HepG2 (cell line): ENCODE measurements at regions not wholly inside any gene's neighbourhood (a gene's known extent, or its start where the extent isn't known, plus 50 kb on each side); places are given as distances from the start of the nearest gene placed in this dataset.

Source experiments
- ATAC-seq: fragments of 200-7000 bp; cut with Tn5 transposase; 3 replicates; pipeline ENCODE4 v1.9.1; 2020; ENCODE audit warnings: mild to moderate bottlenecking, moderate library complexity
- BruUV-seq: library from RNA; stranded (reverse); fragments of 400-500 nt; replicated peaks from 2 replicates; lab custom pipeline; 2021; lab: Mats Ljungman, UMichigan
- CTCF ChIA-PET: fragments of 300-600 bp; formaldehyde crosslinking; extraction: SDS; loops from one replicate; lab custom pipeline; 2021; ENCODE audit warnings: low total read pairs, inconsistent platforms, low intra/inter-chr PET ratio; lab: Yijun Ruan, JAX
- POLR2A ChIA-PET: fragments of 350-600 bp; sonication (Branson Sonifier 250); formaldehyde crosslinking; loops from one replicate; lab custom pipeline; 2020; ENCODE audit warnings: antibody characterized with exemption, inconsistent platforms; lab: Yijun Ruan, JAX
- DNase-seq: peaks from one replicate; pipeline ENCODE4 v3.0.0-alpha.2; 2015; ENCODE audit warnings: low spot score
- FAIRE-seq: peaks from 3 replicates; lab custom pipeline; 2011; peaks lifted over from hg19 to GRCh38; lab: Jason Lieb, UNC
- H2AFZ ChIP-seq: one replicate; pipeline ENCODE4 v1.6.1; 2011; ENCODE audit warnings: low read length, inconsistent platforms
- H3K27ac ChIP-seq: fragments of 300-600 bp; 3 replicates; pipeline ENCODE4 v1.8.0; 2011; ENCODE audit warnings: mixed run types, mild to moderate bottlenecking, mixed read lengths, low read length, inconsistent platforms; ENCODE audit not compliant: insufficient read depth; ENCODE audit errors: extremely low read length
- H3K27me3 ChIP-seq, 2 experiments: fragments of 200-600 bp in 1 of 2; 2 replicates in 1 of 2; 3 replicates in 1 of 2; pipeline versions ENCODE4 v1.6.0 to v1.8.0; 2011; ENCODE audit warnings: low read length in 2 of 2, mild to moderate bottlenecking in 2 of 2, moderate library complexity in 2 of 2, inconsistent platforms in 1 of 2; ENCODE audit not compliant: insufficient read depth in 2 of 2, control insufficient read depth in 1 of 2
- H3K36me3 ChIP-seq, 2 experiments: fragments of 200-600 bp in 1 of 2; replicated peaks in 1 of 2; 2 replicates in 1 of 2; 3 replicates in 1 of 2; pipeline versions ENCODE4 v1.5.1 to v1.8.0; 2011; ENCODE audit warnings: low read length in 2 of 2, inconsistent platforms in 1 of 2; ENCODE audit not compliant: insufficient read depth in 2 of 2, control insufficient read depth in 1 of 2
- H3K4me1 ChIP-seq: 2 replicates; pipeline ENCODE4 v1.5.1; 2012; ENCODE audit warnings: low read length, inconsistent platforms; ENCODE audit not compliant: insufficient read depth
- H3K4me2 ChIP-seq: 2 replicates; pipeline ENCODE4 v1.6.0; 2011; ENCODE audit warnings: low read depth, low read length, inconsistent platforms
- H3K4me3 ChIP-seq, 3 experiments: fragments of 200-600 bp in 1 of 3; sonication (generic), shearing (Covaris generic) in 1 of 3; replicated peaks in 1 of 3; 2 replicates each; pipeline ENCODE4 v1.5.1; 2011 to 2016; ENCODE audit warnings: low read length in 3 of 3, inconsistent platforms in 2 of 3, low read depth in 2 of 3, mild to moderate bottlenecking in 2 of 3, control low read depth in 1 of 3, mixed read lengths in 1 of 3; ENCODE audit not compliant: insufficient read depth in 1 of 3
- H3K79me2 ChIP-seq: one replicate; pipeline ENCODE4 v1.6.1; 2011; ENCODE audit warnings: low read length, inconsistent platforms; ENCODE audit not compliant: insufficient read depth
- H3K9ac ChIP-seq: 2 replicates; pipeline ENCODE4 v1.6.0; 2011; ENCODE audit warnings: mild to moderate bottlenecking, low read depth, low read length, inconsistent platforms; ENCODE audit not compliant: insufficient read depth
- H3K9me3 ChIP-seq: 2 replicates; pipeline ENCODE4 v1.5.1; 2012; ENCODE audit warnings: mild to moderate bottlenecking, low read length
- H4K20me1 ChIP-seq: 2 replicates; pipeline ENCODE4 v1.6.0; 2011; ENCODE audit warnings: inconsistent platforms, mild to moderate bottlenecking, low read length, moderate library complexity; ENCODE audit not compliant: insufficient read depth
- FOXJ3 ChIP-seq: sonication (generic); formaldehyde crosslinking; IDR thresholded peaks from 2 replicates; pipeline ENCODE4 v1.4.0; 2020; ENCODE audit warnings: missing genetic modification reagents, mild to moderate bottlenecking, borderline replicate concordance
- HMG20A ChIP-seq: IDR thresholded peaks from 2 replicates; pipeline ENCODE4 v1.6.1; 2016; ENCODE audit warnings: borderline replicate concordance
- REPIN1 ChIP-seq: sonication (generic); formaldehyde crosslinking; IDR thresholded peaks from 2 replicates; pipeline ENCODE4 v1.8.0; 2022; ENCODE audit warnings: missing genetic modification reagents, low read depth, mild to moderate bottlenecking, borderline replicate concordance
- SP1 ChIP-seq, 2 experiments: fragments of 450-650 bp in 1 of 2; sonication (generic) in 1 of 2; formaldehyde crosslinking in 1 of 2; IDR thresholded peaks; 2 replicates each; pipeline versions ENCODE4 v1.4.0 to v1.6.1; 2016 to 2020; ENCODE audit warnings: missing genetic modification reagents in 1 of 2
- SP2 ChIP-seq: sonication (generic); formaldehyde crosslinking; IDR thresholded peaks from 2 replicates; pipeline ENCODE4 v1.5.1; 2020; ENCODE audit warnings: mild to moderate bottlenecking, missing genetic modification reagents
- YY1 ChIP-seq: IDR thresholded peaks from 2 replicates; pipeline ENCODE4 v1.6.1; 2011; ENCODE audit warnings: low read length, low read depth, moderate library complexity, mild to moderate bottlenecking; ENCODE audit not compliant: insufficient read depth, insufficient replicate concordance
- ZFP82 ChIP-seq: sonication (generic); formaldehyde crosslinking; IDR thresholded peaks from 2 replicates; pipeline ENCODE4 v1.5.1; 2020; ENCODE audit warnings: mild to moderate bottlenecking, missing genetic modification reagents, borderline replicate concordance
- ZFYVE20 ChIP-seq: sonication (generic); formaldehyde crosslinking; IDR thresholded peaks from 2 replicates; pipeline ENCODE4 v1.8.0; 2023; ENCODE audit warnings: low read depth, mild to moderate bottlenecking, moderate library complexity, missing genetic modification reagents, borderline replicate concordance
- ZKSCAN1 ChIP-seq: fragments of 150-350 bp; IDR thresholded peaks from 2 replicates; pipeline ENCODE4 v1.6.1; 2014; ENCODE audit warnings: low read length
- ZNF546 ChIP-seq: sonication (generic); formaldehyde crosslinking; conservative IDR thresholded peaks from 2 replicates; pipeline ENCODE4 v1.8.1; 2023; ENCODE audit warnings: mild to moderate bottlenecking, missing genetic modification reagents
- ZNF569 ChIP-seq: sonication (generic); formaldehyde crosslinking; IDR thresholded peaks from 2 replicates; pipeline ENCODE4 v1.5.0; 2020; ENCODE audit warnings: mild to moderate bottlenecking, missing genetic modification reagents, moderate library complexity, borderline replicate concordance
- whole genome bisulfite sequencing: methylation state at CpG from one replicate; pipeline ENCODE4 v1.1.6; 2017; ENCODE audit warnings: low lambda C conversion rate; 5-methylcytosine and 5-hydroxymethylcytosine counted together
- in situ Hi-C: cut with HindIII; loops from 2 replicates; pipeline ENCODE4 v1.10.0; 2017; ENCODE audit warnings: low pct_unique_long_range_greater_than_20kb; ENCODE audit not compliant: extremely low pct_ligation_motif_present
- intact Hi-C: fragments of 100-400 bp; cut with micrococcal nuclease; formaldehyde crosslinking; loops from one replicate; pipeline ENCODE4 v1.10.0; 2022; ENCODE audit not compliant: unreplicated experiment
- TF ChIP-seq, protein P1 (sequence below): sonication (generic); formaldehyde crosslinking; IDR thresholded peaks from 2 replicates; pipeline ENCODE4 v1.4.0; 2020; ENCODE audit warnings: missing genetic modification reagents
- TF ChIP-seq, protein P2 (sequence below): sonication (generic); formaldehyde crosslinking; IDR thresholded peaks from 2 replicates; pipeline ENCODE4 v1.8.0; 2023; ENCODE audit warnings: mild to moderate bottlenecking, missing genetic modification reagents
- TF ChIP-seq, protein P3 (sequence below): sonication (generic); formaldehyde crosslinking; IDR thresholded peaks from 2 replicates; pipeline ENCODE4 v1.4.0; 2020; ENCODE audit warnings: missing genetic modification reagents

DNA sequence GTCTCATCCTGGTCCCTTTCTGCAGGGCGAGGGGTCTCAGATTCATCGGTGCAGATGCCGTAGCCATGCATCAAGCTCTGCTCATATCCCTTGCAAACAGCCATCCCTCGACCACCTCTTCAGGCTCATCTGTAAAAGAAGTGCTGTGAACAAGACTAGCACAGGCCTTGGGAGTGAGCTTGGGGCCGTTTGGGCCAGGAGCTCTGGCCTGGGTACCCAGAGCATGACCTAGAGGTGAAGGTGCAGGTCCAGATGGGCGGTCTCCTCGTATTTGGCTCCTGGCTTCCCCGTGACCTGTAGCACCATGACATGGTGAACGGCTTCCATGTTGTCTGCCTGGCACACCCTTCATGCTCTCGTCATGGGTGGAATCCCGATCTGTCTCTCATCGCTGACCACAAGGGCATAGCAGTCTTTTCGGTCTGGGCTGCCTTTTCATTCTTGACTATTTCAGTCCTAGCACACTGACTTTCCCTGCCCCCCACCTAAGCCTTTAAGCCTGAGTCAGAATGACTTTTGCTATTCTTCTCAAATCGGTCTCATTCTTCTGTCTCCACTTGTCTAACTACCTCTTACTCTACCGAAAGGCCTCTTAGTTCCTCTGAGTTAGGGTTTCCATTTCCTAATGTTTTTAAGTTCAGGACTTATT, 216.0 kb downstream of the FOXL1 start (continued):
- TF ChIP-seq FOXJ3, result no peak
- TF ChIP-seq HMG20A, result no peak
- no peak for TF ChIP-seq ZNF546

DNA sequence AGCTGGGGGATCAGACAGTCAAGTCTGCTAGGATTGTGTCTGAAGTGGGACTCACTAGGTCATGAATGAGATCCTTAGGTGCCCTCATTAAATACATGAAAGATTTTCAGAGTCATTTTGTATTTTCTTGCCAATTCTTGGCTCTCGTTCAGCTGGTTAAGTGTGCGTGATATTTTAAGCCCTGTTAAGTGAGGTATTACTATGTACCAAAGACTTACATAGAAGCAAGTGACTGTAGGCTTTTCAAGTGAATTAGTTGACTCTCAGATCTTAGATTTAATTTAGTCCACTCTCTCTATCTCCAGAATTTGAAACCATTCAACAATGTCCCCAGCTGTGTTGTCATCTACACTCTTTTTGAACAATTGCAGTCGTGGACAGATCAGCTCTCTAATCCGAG, 219.4 kb downstream of the FOXL1 start:
- Histone ChIP-seq H3K27me3 (peaks cover 0 to 24% of the 10 kb centered on the region in 2 experiments; a peak in 3 of 5 replicates), H3K36me3 (no peaks in the 10 kb centered on the region), H3K4me3 (no peak overlapping the region), H3K9me3 (no peaks in the 10 kb centered on the region), H3K9ac (no peak overlapping the region), H3K79me2 (no peaks in the 10 kb centered on the region), H3K4me1 (no peaks in the 10 kb centered on the region), H3K4me2 (no peak overlapping the region), H4K20me1 (no peaks in the 10 kb centered on the region), H3K27ac (no peak overlapping the region)
- DNase-seq (no peak), ATAC-seq (no peak), FAIRE-seq (no peak)
- BruUV-seq, result no TSS peak
- intact Hi-C loops (no loop called here), in situ Hi-C loops (no loop called here)
- ChIA-PET POLR2A (no interaction called here), CTCF (no interaction called here)
- TF ChIP-seq YY1 (no peak), REPIN1 (CRISPR knock-in tag) (no peak), SP2 (no peak), ZNF569 (CRISPR knock-in tag) (no peak), ZFP82 (no peak), ZFYVE20 (CRISPR knock-in tag) (no peak), ZKSCAN1 (no peak), SP1 (IDR thresholded peaks at IDR 0.05) (no peak), SP1 (CRISPR knock-in tag; IDR thresholded peaks at IDR 0.05) (no peak)
- TF ChIP-seq, protein P1, sequence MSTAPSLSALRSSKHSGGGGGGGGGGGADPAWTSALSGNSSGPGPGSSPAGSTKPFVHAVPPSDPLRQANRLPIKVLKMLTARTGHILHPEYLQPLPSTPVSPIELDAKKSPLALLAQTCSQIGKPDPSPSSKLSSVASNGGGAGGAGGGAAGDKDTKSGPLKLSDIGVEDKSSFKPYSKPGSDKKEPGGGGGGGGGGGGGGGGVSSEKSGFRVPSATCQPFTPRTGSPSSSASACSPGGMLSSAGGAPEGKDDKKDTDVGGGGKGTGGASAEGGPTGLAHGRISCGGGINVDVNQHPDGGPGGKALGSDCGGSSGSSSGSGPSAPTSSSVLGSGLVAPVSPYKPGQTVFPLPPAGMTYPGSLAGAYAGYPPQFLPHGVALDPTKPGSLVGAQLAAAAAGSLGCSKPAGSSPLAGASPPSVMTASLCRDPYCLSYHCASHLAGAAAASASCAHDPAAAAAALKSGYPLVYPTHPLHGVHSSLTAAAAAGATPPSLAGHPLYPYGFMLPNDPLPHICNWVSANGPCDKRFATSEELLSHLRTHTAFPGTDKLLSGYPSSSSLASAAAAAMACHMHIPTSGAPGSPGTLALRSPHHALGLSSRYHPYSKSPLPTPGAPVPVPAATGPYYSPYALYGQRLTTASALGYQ (CRISPR knock-in tag), result no peak
- TF ChIP-seq, protein P2, sequence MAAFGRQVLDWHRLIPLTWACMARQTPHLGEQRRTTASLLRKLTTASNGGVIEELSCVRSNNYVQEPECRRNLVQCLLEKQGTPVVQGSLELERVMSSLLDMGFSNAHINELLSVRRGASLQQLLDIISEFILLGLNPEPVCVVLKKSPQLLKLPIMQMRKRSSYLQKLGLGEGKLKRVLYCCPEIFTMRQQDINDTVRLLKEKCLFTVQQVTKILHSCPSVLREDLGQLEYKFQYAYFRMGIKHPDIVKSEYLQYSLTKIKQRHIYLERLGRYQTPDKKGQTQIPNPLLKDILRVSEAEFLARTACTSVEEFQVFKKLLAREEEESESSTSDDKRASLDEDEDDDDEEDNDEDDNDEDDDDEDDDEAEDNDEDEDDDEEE (CRISPR knock-in tag), result no peak
- TF ChIP-seq, protein P3, sequence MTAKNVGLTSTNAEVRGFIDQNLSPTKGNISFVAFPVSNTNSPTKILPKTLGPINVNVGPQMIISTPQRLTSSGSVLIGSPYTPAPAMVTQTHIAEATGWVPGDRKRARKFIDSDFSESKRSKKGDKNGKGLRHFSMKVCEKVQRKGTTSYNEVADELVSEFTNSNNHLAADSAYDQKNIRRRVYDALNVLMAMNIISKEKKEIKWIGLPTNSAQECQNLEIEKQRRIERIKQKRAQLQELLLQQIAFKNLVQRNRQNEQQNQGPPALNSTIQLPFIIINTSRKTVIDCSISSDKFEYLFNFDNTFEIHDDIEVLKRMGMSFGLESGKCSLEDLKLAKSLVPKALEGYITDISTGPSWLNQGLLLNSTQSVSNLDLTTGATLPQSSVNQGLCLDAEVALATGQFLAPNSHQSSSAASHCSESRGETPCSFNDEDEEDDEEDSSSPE (CRISPR knock-in tag), result no peak
- TF ChIP-seq, all 625 proteins: peak for 0
- WGBS, result 12% methylated on average over 4 of the region's 4 CpGs
- H2AFZ ChIP-seq, result no peak overlapping the region
